Vagina (tissue), 2 donors: ENCODE measurements at regions not wholly inside any gene's neighbourhood (a gene's known extent, or its start where the extent isn't known, plus 50 kb on each side); places are given as distances from the start of the nearest gene placed in this dataset.

ENCODE experiments used
- DNase-seq, 2 donors: peaks; one replicate each; pipeline ENCODE4 v3.0.0-alpha.2; 2017; ENCODE audit errors: extremely low spot score in 2 of 2
- H3K27ac ChIP-seq: fragments of 200-600 bp; sonication (generic); one replicate; pipeline ENCODE4 v1.5.1; 2019
- H3K27me3 ChIP-seq: fragments of 200-600 bp; sonication (generic); one replicate; pipeline ENCODE4 v1.5.1; 2019
- H3K36me3 ChIP-seq, 2 donors: fragments of 200-600 bp; sonication (generic); one replicate each; pipeline ENCODE4 v1.5.1; 2017 to 2019
- H3K4me1 ChIP-seq: fragments of 200-600 bp; sonication (generic); one replicate; pipeline ENCODE4 v1.5.1; 2019
- H3K4me3 ChIP-seq, 2 donors: fragments of 200-600 bp; sonication (generic); 1 replicate in 1 of 2; 2 replicates in 1 of 2; pipeline ENCODE4 v1.5.1; 2016 to 2019
- H3K9me3 ChIP-seq: fragments of 200-600 bp; sonication (generic); one replicate; pipeline ENCODE4 v1.5.1; 2019
- CTCF ChIP-seq, 3 experiments: fragments of 450-650 bp in 2 of 3; fragments of 200-600 bp in 1 of 3; sonication (generic) in 1 of 3; IDR thresholded peaks; one replicate each; pipeline ENCODE4 v1.5.1; 2017 to 2019; ENCODE audit warnings: antibody characterized with exemption in 3 of 3, mild to moderate bottlenecking in 2 of 3, moderate library complexity in 2 of 3
- POLR2A ChIP-seq, 2 donors: fragments of 450-650 bp; IDR thresholded peaks; one replicate each; pipeline ENCODE4 v1.6.1; 2017; ENCODE audit warnings: antibody characterized with exemption in 2 of 2, mild to moderate bottlenecking in 2 of 2, moderate library complexity in 2 of 2
- POLR2AphosphoS5 ChIP-seq, 2 donors: sonication (generic); formaldehyde crosslinking; IDR thresholded peaks; one replicate each; pipeline ENCODE4 v1.9.0; 2017; ENCODE audit warnings: antibody characterized with exemption in 2 of 2, mild to moderate bottlenecking in 2 of 2, low read depth in 1 of 2; ENCODE audit not compliant: insufficient read depth in 1 of 2
- intact Hi-C: fragments of 100-400 bp; cut with DNase I; formaldehyde crosslinking; loops from one replicate; pipeline ENCODE4 v1.15.1; 2023

GRCh38 chr11:70741085-70741484 is 342.8 kb downstream of the CTTN start:
- H3K4me1 ChIP-seq = no peaks in the 10 kb centered on the region
- DNase-seq = no peak

DNA sequence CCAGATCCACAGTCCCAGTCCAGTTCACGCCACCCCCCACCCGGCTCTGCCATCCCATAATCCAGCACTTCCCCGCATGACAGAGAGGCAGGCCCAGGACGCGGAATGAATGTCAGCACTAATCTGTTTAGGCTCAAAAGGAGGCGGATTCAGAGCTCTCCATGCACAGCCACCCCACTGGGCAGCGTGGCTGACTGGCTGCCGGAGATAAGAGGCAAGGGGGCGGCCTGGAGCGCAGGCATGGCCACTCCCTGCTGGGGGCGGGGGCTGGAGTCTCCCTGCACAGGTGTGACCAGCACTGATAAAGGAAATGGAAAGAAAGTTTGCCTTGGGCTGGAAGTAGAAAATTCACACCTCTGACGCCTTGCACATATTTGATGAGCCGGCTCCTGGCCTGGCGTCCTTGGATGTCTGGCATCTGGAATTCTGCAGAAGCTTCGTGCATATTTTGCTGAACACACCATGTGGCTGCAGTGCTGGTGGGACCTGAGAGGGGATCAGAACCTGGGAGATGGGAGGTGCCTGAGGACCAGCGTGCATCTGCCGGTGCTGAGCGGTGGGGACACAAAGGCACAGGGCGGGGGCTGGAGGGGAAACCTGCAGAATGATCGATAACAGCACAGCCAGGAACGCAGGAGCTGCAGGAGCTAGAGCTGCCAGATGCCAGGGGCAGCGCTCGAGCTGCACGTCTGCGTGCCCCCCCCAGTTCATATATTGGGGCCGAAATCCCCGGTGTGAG is 344.4 kb downstream of the CTTN start:
- Histone ChIP-seq H3K27me3 (no peaks in the 10 kb centered on the region), H3K36me3 (no peaks in the 10 kb centered on the region), H3K4me1 (no peaks in the 10 kb centered on the region), H3K9me3 (no peaks in the 10 kb centered on the region), H3K4me3 (no peak overlapping the region), H3K27ac (no peak overlapping the region)
- intact Hi-C loops = no loop called here
- no peak for DNase-seq
- TF ChIP-seq POLR2AphosphoS5 (IDR thresholded peaks at IDR 0.05; ENCODE audit: insufficient read depth in 1 of 2, low read depth in 1 of 2) (no peak), POLR2A (IDR thresholded peaks at IDR 0.05) (no peak), CTCF (IDR thresholded peaks at IDR 0.05) (no peak)

More at GRCh38 chr11:70741085-70741484, 342.8 kb downstream of the CTTN start:
- Histone ChIP-seq H3K9me3 (no peaks in the 10 kb centered on the region), H3K27me3 (no peaks in the 10 kb centered on the region), H3K4me3 (no peak overlapping the region), H3K27ac (no peak overlapping the region), H3K36me3 (no peaks in the 10 kb centered on the region)
- TF ChIP-seq POLR2AphosphoS5 (IDR thresholded peaks at IDR 0.05; ENCODE audit: insufficient read depth in 1 of 2, low read depth in 1 of 2) (no peak), CTCF (IDR thresholded peaks at IDR 0.05) (no peak), POLR2A (IDR thresholded peaks at IDR 0.05) (no peak)
- intact Hi-C loops = no loop called here

DNA sequence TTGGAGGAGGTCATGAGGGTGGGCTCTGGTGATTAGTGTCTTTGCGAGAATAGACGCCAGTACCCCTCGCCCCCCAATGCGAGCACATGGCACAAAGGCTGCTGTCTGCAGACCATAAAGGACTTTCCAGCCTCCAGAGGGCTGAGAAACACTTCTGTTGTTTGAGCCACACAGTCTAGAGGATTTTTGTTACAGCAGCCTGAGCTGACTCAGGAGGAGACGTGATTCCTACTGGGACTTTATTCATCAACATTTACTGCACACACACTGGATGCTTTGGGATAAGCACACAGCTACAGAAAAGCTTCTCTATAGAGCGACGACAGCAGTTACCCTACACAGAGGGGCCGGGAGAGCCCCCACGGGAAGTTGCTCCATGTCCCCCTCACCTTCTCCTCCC is 345.0 kb downstream of the CTTN start:
- intact Hi-C loops = no loop called here
- Histone ChIP-seq H3K4me3 (no peak overlapping the region), H3K9me3 (no peaks in the 10 kb centered on the region), H3K36me3 (no peaks in the 10 kb centered on the region), H3K27me3 (no peaks in the 10 kb centered on the region), H3K4me1 (no peaks in the 10 kb centered on the region), H3K27ac (no peak overlapping the region)
- DNase-seq = no peak
- TF ChIP-seq POLR2A (IDR thresholded peaks at IDR 0.05) = no peak
- TF ChIP-seq POLR2AphosphoS5 (IDR thresholded peaks at IDR 0.05; ENCODE audit: insufficient read depth in 1 of 2, low read depth in 1 of 2) = no peak
- TF ChIP-seq CTCF (IDR thresholded peaks at IDR 0.05) = no peak

DNA sequence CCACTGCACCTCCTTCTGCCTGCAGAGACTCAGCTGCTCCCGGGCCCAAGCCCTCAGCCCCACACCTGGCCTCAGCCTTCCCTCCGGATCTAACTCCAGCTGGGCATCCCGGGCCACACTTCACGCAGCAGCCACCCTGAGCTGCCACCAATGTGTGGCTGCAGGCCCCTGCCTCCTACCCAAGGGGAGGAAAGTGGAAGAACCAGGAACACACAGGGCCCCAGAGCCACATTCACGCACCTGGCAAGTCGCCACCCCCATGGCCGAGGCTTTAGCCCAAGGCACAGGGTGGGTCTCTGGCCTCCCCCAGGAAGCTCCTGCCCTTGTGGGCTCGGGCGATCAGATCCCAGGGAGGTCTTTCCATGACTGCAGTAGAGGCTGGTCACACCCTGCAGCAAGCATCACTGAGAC is 345.6 kb downstream of the CTTN start:
- no peak overlapping the region for H3K27ac ChIP-seq
- TF ChIP-seq POLR2AphosphoS5 (IDR thresholded peaks at IDR 0.05; ENCODE audit: insufficient read depth in 1 of 2, low read depth in 1 of 2) (no peak), CTCF (IDR thresholded peaks at IDR 0.05) (no peak), POLR2A (IDR thresholded peaks at IDR 0.05) (no peak)
- intact Hi-C loops = no loop called here
- no peak overlapping the region for H3K4me3 ChIP-seq
- no peaks in the 10 kb centered on the region for H3K36me3 ChIP-seq
- H3K27me3 ChIP-seq = no peaks in the 10 kb centered on the region
- no peak for DNase-seq
- H3K9me3 ChIP-seq = no peaks in the 10 kb centered on the region
- H3K4me1 ChIP-seq = no peaks in the 10 kb centered on the region

DNA sequence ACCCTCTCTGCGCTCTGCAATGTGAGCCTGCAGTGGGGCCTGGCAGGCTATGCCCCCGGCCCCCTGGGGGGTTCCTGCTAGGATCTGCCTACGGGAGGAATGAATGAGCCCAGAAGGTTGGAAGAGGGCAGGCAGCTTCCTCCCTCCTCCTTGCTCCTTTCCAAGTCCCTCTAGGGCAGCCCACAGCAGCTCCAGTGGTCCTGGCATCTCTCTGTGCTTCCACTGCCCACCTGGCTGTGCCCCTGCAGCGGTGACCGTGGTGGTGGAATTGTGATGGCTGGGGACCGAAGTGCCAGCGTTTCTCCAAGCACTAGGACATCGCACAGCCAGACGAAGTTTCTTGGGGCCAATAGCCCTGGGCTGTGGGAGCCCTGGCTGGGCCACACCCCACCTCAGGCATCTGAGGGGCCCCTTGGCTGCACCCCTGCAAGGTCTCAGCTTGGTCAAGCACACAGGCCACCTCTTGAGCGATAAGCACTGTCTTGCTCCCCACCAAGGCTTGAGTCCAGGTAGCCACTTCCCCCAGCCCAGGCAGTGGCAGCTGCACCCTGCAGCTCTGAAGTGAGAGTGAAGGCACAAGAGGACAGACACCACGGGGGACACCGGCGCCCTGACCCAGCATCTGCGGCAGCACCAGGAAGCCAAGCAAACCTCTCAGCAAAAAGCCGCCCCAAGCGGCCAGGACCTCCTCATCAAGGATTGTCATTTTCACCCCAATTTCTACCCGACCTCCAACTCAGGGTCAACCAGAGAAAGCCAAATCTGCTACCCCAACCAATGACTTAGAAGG is 346.3 kb downstream of the CTTN start:
- H3K36me3 ChIP-seq = no peaks in the 10 kb centered on the region
- H3K9me3 ChIP-seq = no peaks in the 10 kb centered on the region
- no peak for DNase-seq
- H3K27me3 ChIP-seq = no peaks in the 10 kb centered on the region
- H3K4me3 ChIP-seq = no peak overlapping the region
- intact Hi-C loops = no loop called here
- no peak for TF ChIP-seq POLR2AphosphoS5 (IDR thresholded peaks at IDR 0.05; ENCODE audit: insufficient read depth in 1 of 2, low read depth in 1 of 2)
- no peak for TF ChIP-seq POLR2A (IDR thresholded peaks at IDR 0.05)
- TF ChIP-seq CTCF (IDR thresholded peaks at IDR 0.05) = no peak
- no peaks in the 10 kb centered on the region for H3K4me1 ChIP-seq
- H3K27ac ChIP-seq = no peak overlapping the region
